ENCODE measurements at regions not wholly inside any gene's neighbourhood (a gene's known extent, or its start where the extent isn't known, plus 50 kb on each side); places are given as distances from the start of the nearest gene placed in this dataset.

- TF ChIP-seq CTCF (IDR thresholded peaks at IDR 0.05): no peak
- 100% methylated on average over 1 of the region's 1 CpG for WGBS (ENCODE audit: insufficient coverage)
- DNase-seq (no peak), ATAC-seq (no peak)
- H3K9me3 Mint-ChIP-seq: peaks cover 15 to 18% of the 10 kb centered on the region in 2 donors
- no peaks in the 10 kb centered on the region for H3K36me3 Mint-ChIP-seq
- Histone ChIP-seq H3K36me3 (ENCODE audit: control insufficient read depth, insufficient read depth, low read length) (no peaks in the 10 kb centered on the region), H3K27me3 (ENCODE audit: control insufficient read depth, insufficient read depth, low read length) (no peaks in the 10 kb centered on the region), H3K4me1 (ENCODE audit: control insufficient read depth, insufficient read depth, low read length) (no peaks in the 10 kb centered on the region), H3K9me3 (ENCODE audit: control insufficient read depth, insufficient read depth, low read length) (no peaks in the 10 kb centered on the region), H3K4me3 (ENCODE audit: low read length) (no peak overlapping the region), H3K27ac (ENCODE audit: low read length) (no peak overlapping the region)
- H3K4me3 Mint-ChIP-seq: no peak overlapping the region
- H3K27me3 Mint-ChIP-seq (ENCODE audit: low read depth in 2 of 2): no peaks in the 10 kb centered on the region
- H3K4me1 Mint-ChIP-seq: no peaks in the 10 kb centered on the region
- H3K27ac Mint-ChIP-seq: no peak overlapping the region
- intact Hi-C loops (cut with micrococcal nuclease): no loop called here
Observed at GRCh38 chr3:105083945-105084344, 282.8 kb upstream of the ALCAM start.

- H3K4me1 Mint-ChIP-seq: no peaks in the 10 kb centered on the region
- H3K27me3 Mint-ChIP-seq (ENCODE audit: low read depth in 2 of 2): no peaks in the 10 kb centered on the region
Observed at GRCh38 chr3:105085506-105085905, 281.2 kb upstream of the ALCAM start.

GRCh38 chr3:105093371-105094252 is 273.1 kb upstream of the ALCAM start:
- WGBS (ENCODE audit: insufficient coverage): 80% methylated on average over 6 of the region's 7 CpGs
- no peak overlapping the region for H3K4me3 Mint-ChIP-seq
- no peak for ATAC-seq

More at GRCh38 chr3:105085506-105085905, 281.2 kb upstream of the ALCAM start:
- TF ChIP-seq CTCF (IDR thresholded peaks at IDR 0.05): no peak
- ATAC-seq: no peak
- Mint-ChIP-seq H3K9me3 (peaks cover 12% of the 10 kb centered on the region in 2 donors), H3K27ac (no peak overlapping the region), H3K36me3 (no peaks in the 10 kb centered on the region), H3K4me3 (no peak overlapping the region)
- Histone ChIP-seq H3K27ac (ENCODE audit: low read length) (no peak overlapping the region), H3K4me3 (ENCODE audit: low read length) (no peak overlapping the region), H3K36me3 (ENCODE audit: control insufficient read depth, insufficient read depth, low read length) (no peaks in the 10 kb centered on the region), H3K9me3 (ENCODE audit: control insufficient read depth, insufficient read depth, low read length) (no peaks in the 10 kb centered on the region), H3K4me1 (ENCODE audit: control insufficient read depth, insufficient read depth, low read length) (no peaks in the 10 kb centered on the region), H3K27me3 (ENCODE audit: control insufficient read depth, insufficient read depth, low read length) (no peaks in the 10 kb centered on the region)
- no peak for DNase-seq
- intact Hi-C loops (cut with micrococcal nuclease): no loop called here

More at GRCh38 chr3:105093371-105094252, 273.1 kb upstream of the ALCAM start:
- intact Hi-C loops (cut with micrococcal nuclease): no loop called here
- Mint-ChIP-seq H3K27ac (no peak overlapping the region), H3K9me3 (peaks cover 8 to 12% of the 10 kb centered on the region in 2 donors), H3K36me3 (no peaks in the 10 kb centered on the region), H3K4me1 (no peaks in the 10 kb centered on the region), H3K27me3 (ENCODE audit: low read depth in 2 of 2) (no peaks in the 10 kb centered on the region)
- no peak for TF ChIP-seq CTCF (IDR thresholded peaks at IDR 0.05)
- H3K36me3 ChIP-seq (ENCODE audit: control insufficient read depth, insufficient read depth, low read length): no peaks in the 10 kb centered on the region
- no peak for DNase-seq
- no peak overlapping the region for H3K27ac ChIP-seq (ENCODE audit: low read length)
- no peak overlapping the region for H3K4me3 ChIP-seq (ENCODE audit: low read length)
- H3K4me1 ChIP-seq (ENCODE audit: control insufficient read depth, insufficient read depth, low read length): no peaks in the 10 kb centered on the region
- H3K9me3 ChIP-seq (ENCODE audit: control insufficient read depth, insufficient read depth, low read length): no peaks in the 10 kb centered on the region
- H3K27me3 ChIP-seq (ENCODE audit: control insufficient read depth, insufficient read depth, low read length): no peaks in the 10 kb centered on the region
